Uterus (tissue), 3 donors: ENCODE measurements at regions not wholly inside any gene's neighbourhood (a gene's known extent, or its start where the extent isn't known, plus 50 kb on each side); places are given as distances from the start of the nearest gene placed in this dataset.
A peak's percentile ranks its signal among the peaks of the same experiment; 100 is the strongest.

ENCODE experiments used
- DNase-seq, 2 donors: peaks; one replicate each; pipeline ENCODE4 v3.0.0-alpha.2; 2019 to 2020
- H3K27ac ChIP-seq, 2 donors: fragments of 200-600 bp; sonication (generic); 1 replicate in 1 of 2; 2 replicates in 1 of 2; pipeline ENCODE4 v1.5.1; 2016 to 2018
- H3K27me3 ChIP-seq, 2 donors: fragments of 200-600 bp; sonication (generic); one replicate each; pipeline ENCODE4 v1.5.1; 2018 to 2019; ENCODE audit warnings: control low read depth in 1 of 2
- H3K36me3 ChIP-seq, 2 donors: fragments of 200-600 bp; sonication (generic); one replicate each; pipeline ENCODE4 v1.5.1; 2019; ENCODE audit warnings: control low read depth in 1 of 2
- H3K4me1 ChIP-seq, 2 donors: fragments of 200-600 bp; sonication (generic); one replicate each; pipeline ENCODE4 v1.5.1; 2018 to 2019; ENCODE audit warnings: control low read depth in 1 of 2
- H3K4me3 ChIP-seq, 2 donors: fragments of 200-600 bp; sonication (generic); 1 replicate in 1 of 2; 2 replicates in 1 of 2; pipeline ENCODE4 v1.5.1; 2018 to 2019; ENCODE audit warnings: mild to moderate bottlenecking in 1 of 2
- H3K9me3 ChIP-seq, 2 donors: fragments of 200-600 bp; sonication (generic); one replicate each; pipeline ENCODE4 v1.5.1; 2019; ENCODE audit warnings: control low read depth in 1 of 2
- POLR2A ChIP-seq, 2 donors: fragments of 450-650 bp; IDR thresholded peaks; one replicate each; pipeline ENCODE4 v1.6.1; 2016; ENCODE audit warnings: antibody characterized with exemption in 2 of 2, mild to moderate bottlenecking in 1 of 2, moderate library complexity in 1 of 2
- intact Hi-C: fragments of 100-400 bp; cut with DNase I; formaldehyde crosslinking; loops from one replicate; pipeline ENCODE4 v1.15.1; 2023; ENCODE audit warnings: low total_unique reads
- TF ChIP-seq, protein P1 (sequence below), 4 experiments: fragments of 200-600 bp in 2 of 4; fragments of 450-650 bp in 2 of 4; sonication (generic) in 2 of 4; IDR thresholded peaks; one replicate each; pipeline ENCODE4 v1.5.1; 2016 to 2019; ENCODE audit warnings: antibody characterized with exemption in 4 of 4, mild to moderate bottlenecking in 2 of 4, moderate library complexity in 1 of 4
- donor health status: DM: yes; HTN: yes; CAD: no.

DNA sequence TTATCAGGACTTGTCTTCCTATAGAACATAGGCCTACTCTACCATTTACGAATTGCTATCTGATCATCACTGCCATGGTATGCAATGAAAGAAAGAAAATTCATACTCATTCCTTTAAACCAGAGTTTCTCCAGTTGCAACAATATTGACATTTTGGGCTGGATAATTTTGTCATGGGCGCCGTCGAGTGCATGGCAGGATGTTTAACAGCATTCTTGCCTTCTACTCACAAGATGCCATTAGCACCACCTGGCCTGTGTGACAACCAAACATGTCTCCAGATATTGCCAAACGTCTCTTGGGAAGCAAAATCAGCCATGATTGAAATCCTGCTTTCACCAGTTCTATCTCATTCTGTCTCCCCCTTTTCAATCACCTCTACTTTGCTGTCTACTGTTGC, 63.6 kb upstream of the ARHGAP24 start:
- Histone ChIP-seq H3K9me3 (no peaks in the 10 kb centered on the region), H3K27ac (no peak overlapping the region), H3K4me3 (no peak overlapping the region), H3K27me3 (no peaks in the 10 kb centered on the region), H3K4me1 (no peaks in the 10 kb centered on the region), H3K36me3 (no peaks in the 10 kb centered on the region)
- intact Hi-C loops: no loop called here
- TF ChIP-seq, protein P1, sequence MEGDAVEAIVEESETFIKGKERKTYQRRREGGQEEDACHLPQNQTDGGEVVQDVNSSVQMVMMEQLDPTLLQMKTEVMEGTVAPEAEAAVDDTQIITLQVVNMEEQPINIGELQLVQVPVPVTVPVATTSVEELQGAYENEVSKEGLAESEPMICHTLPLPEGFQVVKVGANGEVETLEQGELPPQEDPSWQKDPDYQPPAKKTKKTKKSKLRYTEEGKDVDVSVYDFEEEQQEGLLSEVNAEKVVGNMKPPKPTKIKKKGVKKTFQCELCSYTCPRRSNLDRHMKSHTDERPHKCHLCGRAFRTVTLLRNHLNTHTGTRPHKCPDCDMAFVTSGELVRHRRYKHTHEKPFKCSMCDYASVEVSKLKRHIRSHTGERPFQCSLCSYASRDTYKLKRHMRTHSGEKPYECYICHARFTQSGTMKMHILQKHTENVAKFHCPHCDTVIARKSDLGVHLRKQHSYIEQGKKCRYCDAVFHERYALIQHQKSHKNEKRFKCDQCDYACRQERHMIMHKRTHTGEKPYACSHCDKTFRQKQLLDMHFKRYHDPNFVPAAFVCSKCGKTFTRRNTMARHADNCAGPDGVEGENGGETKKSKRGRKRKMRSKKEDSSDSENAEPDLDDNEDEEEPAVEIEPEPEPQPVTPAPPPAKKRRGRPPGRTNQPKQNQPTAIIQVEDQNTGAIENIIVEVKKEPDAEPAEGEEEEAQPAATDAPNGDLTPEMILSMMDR (IDR thresholded peaks at IDR 0.05): no peak
- no peak for TF ChIP-seq POLR2A (IDR thresholded peaks at IDR 0.05)
- DNase-seq: no peak

DNA sequence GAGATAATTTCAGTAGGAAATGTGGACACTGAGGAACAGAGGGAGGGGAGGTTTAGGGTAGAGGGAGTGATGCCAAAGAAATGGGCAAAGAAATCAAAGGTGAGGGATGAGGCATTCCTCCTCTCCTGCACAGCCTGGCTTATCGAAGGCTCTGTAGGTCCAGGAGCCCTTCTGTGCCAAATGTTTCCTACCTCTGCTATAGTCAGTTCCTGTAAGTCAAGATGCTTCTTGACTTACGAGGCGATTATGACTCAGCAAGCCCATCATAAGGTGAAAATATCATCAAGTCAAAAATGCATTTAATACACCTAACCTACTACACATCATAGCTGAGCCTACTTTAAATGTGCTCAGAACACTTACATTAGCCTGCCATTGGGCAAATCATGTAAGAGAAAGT, 60.0 kb upstream of the ARHGAP24 start:
- Histone ChIP-seq H3K27ac (no peak overlapping the region), H3K9me3 (no peaks in the 10 kb centered on the region), H3K36me3 (no peaks in the 10 kb centered on the region), H3K27me3 (no peaks in the 10 kb centered on the region), H3K4me3 (no peak overlapping the region), H3K4me1 (no peaks in the 10 kb centered on the region)
- TF ChIP-seq POLR2A (IDR thresholded peaks at IDR 0.05): no peak
- TF ChIP-seq, protein P1 (IDR thresholded peaks at IDR 0.05): no peak
- DNase-seq: no peak
- intact Hi-C loops: no loop called here

DNA sequence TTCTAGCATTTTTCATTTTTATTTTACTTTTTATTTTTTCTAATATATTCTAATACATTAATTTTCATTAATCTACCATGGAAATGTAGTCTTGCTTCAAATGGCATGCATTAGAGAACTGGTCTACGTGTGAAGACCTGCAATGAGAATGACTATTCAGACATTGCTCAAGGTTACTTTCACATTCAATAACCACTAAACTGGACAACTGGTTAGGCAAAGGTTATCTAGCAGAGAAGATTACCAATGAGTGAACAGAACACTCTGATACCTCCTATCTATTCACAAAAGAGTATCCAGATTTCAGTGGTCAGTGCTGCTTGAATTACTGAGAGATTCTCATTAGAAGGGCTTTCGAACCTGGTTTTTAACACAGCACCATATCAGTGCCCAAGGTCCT, 58.9 kb upstream of the ARHGAP24 start:
- H3K9me3 ChIP-seq: no peaks in the 10 kb centered on the region
- no peaks in the 10 kb centered on the region for H3K4me1 ChIP-seq
- no peak for DNase-seq
- intact Hi-C loops: no loop called here
- TF ChIP-seq, protein P1 (IDR thresholded peaks at IDR 0.05): no peak
- no peak for TF ChIP-seq POLR2A (IDR thresholded peaks at IDR 0.05)
- H3K27me3 ChIP-seq: no peaks in the 10 kb centered on the region
- H3K27ac ChIP-seq: no peak overlapping the region
- no peak overlapping the region for H3K4me3 ChIP-seq
- no peaks in the 10 kb centered on the region for H3K36me3 ChIP-seq

GRCh38 chr4:85419103-85419502, 55.8 kb upstream of the ARHGAP24 start:
- Histone ChIP-seq H3K36me3 (no peaks in the 10 kb centered on the region), H3K27ac (no peak overlapping the region), H3K4me3 (no peak overlapping the region), H3K27me3 (no peaks in the 10 kb centered on the region), H3K9me3 (no peaks in the 10 kb centered on the region), H3K4me1 (no peaks in the 10 kb centered on the region)
- TF ChIP-seq POLR2A (IDR thresholded peaks at IDR 0.05): no peak
- TF ChIP-seq, protein P1 (IDR thresholded peaks at IDR 0.05): no peak
- intact Hi-C loops: no loop called here
- no peak for DNase-seq

DNA sequence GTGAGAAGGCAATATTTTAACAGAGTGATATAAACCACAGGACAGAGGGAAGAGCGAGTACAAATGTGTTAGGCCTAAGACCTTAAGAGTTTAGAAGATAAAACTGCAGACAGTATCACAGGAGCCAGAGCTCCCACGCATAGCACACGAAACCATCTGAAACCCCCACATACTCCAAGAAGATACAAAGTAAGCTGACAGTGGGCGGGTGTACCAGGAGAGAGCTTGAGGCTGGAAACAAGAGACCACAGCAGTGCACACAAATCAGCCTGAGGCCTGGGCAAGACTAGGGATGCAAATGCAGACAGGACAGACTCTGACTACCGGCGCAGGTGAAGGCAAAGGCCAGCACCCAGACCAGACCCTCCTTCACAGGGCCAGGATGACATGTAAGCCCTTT, 54.1 kb upstream of the ARHGAP24 start:
- Histone ChIP-seq H3K36me3 (no peaks in the 10 kb centered on the region), H3K27ac (peak overlapping the region; percentile 11 to 41), H3K27me3 (no peaks in the 10 kb centered on the region), H3K4me3 (no peak overlapping the region), H3K4me1 (no peaks in the 10 kb centered on the region), H3K9me3 (no peaks in the 10 kb centered on the region)
- TF ChIP-seq POLR2A (IDR thresholded peaks at IDR 0.05): no peak
- TF ChIP-seq, protein P1 (IDR thresholded peaks at IDR 0.05): no peak
- DNase-seq: no peak
- intact Hi-C loops: no loop called here
